Activated CD4-positive, CD25-positive, alpha-beta regulatory T cell treated with anti-CD3 and anti-CD28 coated beads, Interleukin-2, amount 50 U/mL, for 24 hours (primary cell): ENCODE measurements at regions not wholly inside any gene's neighbourhood (a gene's known extent, or its start where the extent isn't known, plus 50 kb on each side); places are given as distances from the start of the nearest gene placed in this dataset.
"Not testable (repeated sequence)": the region's sequence is repeated elsewhere in the genome, so short reads cannot be mapped to it uniquely, and the experiment has no call there.

ENCODE experiments used
- ATAC-seq, 2 donors: fragments of 150-1000 bp; cut with Tn5 transposase; one replicate each; pipeline ENCODE4 v1.10.0; 2021; ENCODE audit warnings: mild to moderate bottlenecking in 1 of 2, moderate library complexity in 1 of 2

- no peak for ATAC-seq
These were observed 282.8 kb downstream of the ALDH8A1 start for GRCh38 chr6:134667111-134667510.

GRCh38 chr6:134666125-134666524 lies 283.8 kb downstream of the ALDH8A1 start:
- ATAC-seq: no peak

- ATAC-seq: no peak
These were observed 284.7 kb downstream of the ALDH8A1 start for GRCh38 chr6:134665029-134665723.

- no peak for ATAC-seq
These were observed 285.9 kb downstream of the ALDH8A1 start for GRCh38 chr6:134663800-134664535.

- ATAC-seq: no peak
These were observed 286.5 kb downstream of the ALDH8A1 start for GRCh38 chr6:134663356-134663755.

GRCh38 chr6:134662077-134662700 lies 287.7 kb downstream of the ALDH8A1 start:
- ATAC-seq: no peak

- ATAC-seq: not testable (repeated sequence)
These were observed 290.0 kb downstream of the ALDH8A1 start for GRCh38 chr6:134659885-134660284.

- ATAC-seq: no peak
These were observed 291.3 kb downstream of the ALDH8A1 start for GRCh38 chr6:134658596-134658995.

GRCh38 chr6:134657751-134658527 lies 292.0 kb downstream of the ALDH8A1 start:
- ATAC-seq: no peak

- ATAC-seq: no peak
These were observed 292.6 kb downstream of the ALDH8A1 start for GRCh38 chr6:134657343-134657742.

GRCh38 chr6:134654751-134655150 lies 295.1 kb downstream of the ALDH8A1 start:
- ATAC-seq: no peak

- ATAC-seq: no peak
These were observed 298.4 kb downstream of the ALDH8A1 start for GRCh38 chr6:134651519-134651918.

GRCh38 chr6:134647861-134648260 lies 302.0 kb downstream of the ALDH8A1 start:
- no peak for ATAC-seq

GRCh38 chr6:134642819-134643218 lies 307.1 kb downstream of the ALDH8A1 start:
- ATAC-seq: no peak

- no peak for ATAC-seq
These were observed 307.6 kb downstream of the ALDH8A1 start for GRCh38 chr6:134642279-134642678.

GRCh38 chr6:134640975-134641429 lies 308.9 kb downstream of the ALDH8A1 start:
- peak; percentile 82 to 83 for ATAC-seq

GRCh38 chr6:134640229-134640628 lies 309.7 kb downstream of the ALDH8A1 start:
- ATAC-seq: no peak

GRCh38 chr6:134637847-134638437 lies 312.0 kb downstream of the ALDH8A1 start:
- ATAC-seq: peak in 1 of 2 donors; percentile 7

GRCh38 chr6:134637282-134637681 lies 312.6 kb downstream of the ALDH8A1 start:
- no peak for ATAC-seq

GRCh38 chr6:134636186-134636799 lies 313.6 kb downstream of the ALDH8A1 start:
- peak; percentile 57 to 65 for ATAC-seq

GRCh38 chr6:134634966-134635365 lies 314.9 kb downstream of the ALDH8A1 start:
- ATAC-seq: no peak

- ATAC-seq: no peak
These were observed 315.4 kb downstream of the ALDH8A1 start for GRCh38 chr6:134634466-134634865.
